Vagina (tissue), 2 donors: ENCODE measurements at regions not wholly inside any gene's neighbourhood (a gene's known extent, or its start where the extent isn't known, plus 50 kb on each side); places are given as distances from the start of the nearest gene placed in this dataset.

Experiments
- DNase-seq, 2 donors: peaks; one replicate each; pipeline ENCODE4 v3.0.0-alpha.2; 2017; ENCODE audit errors: extremely low spot score in 2 of 2
- H3K27ac ChIP-seq: fragments of 200-600 bp; sonication (generic); one replicate; pipeline ENCODE4 v1.5.1; 2019
- H3K27me3 ChIP-seq: fragments of 200-600 bp; sonication (generic); one replicate; pipeline ENCODE4 v1.5.1; 2019
- H3K36me3 ChIP-seq, 2 donors: fragments of 200-600 bp; sonication (generic); one replicate each; pipeline ENCODE4 v1.5.1; 2017 to 2019
- H3K4me1 ChIP-seq: fragments of 200-600 bp; sonication (generic); one replicate; pipeline ENCODE4 v1.5.1; 2019
- H3K4me3 ChIP-seq, 2 donors: fragments of 200-600 bp; sonication (generic); 1 replicate in 1 of 2; 2 replicates in 1 of 2; pipeline ENCODE4 v1.5.1; 2016 to 2019
- H3K9me3 ChIP-seq: fragments of 200-600 bp; sonication (generic); one replicate; pipeline ENCODE4 v1.5.1; 2019
- POLR2A ChIP-seq, 2 donors: fragments of 450-650 bp; IDR thresholded peaks; one replicate each; pipeline ENCODE4 v1.6.1; 2017; ENCODE audit warnings: antibody characterized with exemption in 2 of 2, mild to moderate bottlenecking in 2 of 2, moderate library complexity in 2 of 2
- POLR2AphosphoS5 ChIP-seq, 2 donors: sonication (generic); formaldehyde crosslinking; IDR thresholded peaks; one replicate each; pipeline ENCODE4 v1.9.0; 2017; ENCODE audit warnings: antibody characterized with exemption in 2 of 2, mild to moderate bottlenecking in 2 of 2, low read depth in 1 of 2; ENCODE audit not compliant: insufficient read depth in 1 of 2
- intact Hi-C: fragments of 100-400 bp; cut with DNase I; formaldehyde crosslinking; loops from one replicate; pipeline ENCODE4 v1.15.1; 2023
- TF ChIP-seq, protein P1 (sequence below), 3 experiments: fragments of 450-650 bp in 2 of 3; fragments of 200-600 bp in 1 of 3; sonication (generic) in 1 of 3; IDR thresholded peaks; one replicate each; pipeline ENCODE4 v1.5.1; 2017 to 2019; ENCODE audit warnings: antibody characterized with exemption in 3 of 3, mild to moderate bottlenecking in 2 of 3, moderate library complexity in 2 of 3

DNA sequence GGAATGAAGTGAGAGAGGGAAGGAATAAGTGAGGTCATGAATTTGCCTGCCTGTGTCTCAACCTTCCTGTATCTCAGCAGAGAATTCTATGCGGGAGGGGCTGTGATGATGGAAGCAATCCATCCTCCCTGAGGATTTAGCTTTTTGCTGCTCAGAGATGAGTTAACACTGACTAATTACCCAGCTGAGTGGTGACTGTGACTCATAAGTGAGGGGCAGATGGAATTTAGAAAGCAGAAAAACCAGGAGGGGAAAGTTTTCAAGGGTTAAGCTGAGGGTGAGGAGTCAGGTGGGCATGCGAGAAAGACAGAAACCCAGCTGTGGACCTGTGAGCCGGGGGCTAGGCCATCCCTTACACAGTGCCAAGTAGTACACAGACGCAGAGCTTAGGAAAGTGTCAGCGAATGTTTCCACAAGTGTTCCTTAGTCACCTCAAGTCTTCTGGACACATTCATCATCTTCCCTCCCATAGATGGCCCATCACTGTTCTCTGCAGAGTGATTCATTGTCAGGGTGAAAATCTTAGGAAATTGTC, 277.9 kb downstream of the IPO8 start:
- DNase-seq: no peak
- H3K9me3 ChIP-seq: no peaks in the 10 kb centered on the region
- no peaks in the 10 kb centered on the region for H3K36me3 ChIP-seq
- H3K4me3 ChIP-seq: no peak overlapping the region
- H3K27me3 ChIP-seq: no peaks in the 10 kb centered on the region
- no peaks in the 10 kb centered on the region for H3K4me1 ChIP-seq
- H3K27ac ChIP-seq: no peak overlapping the region
- intact Hi-C loops: no loop called here
- TF ChIP-seq, protein P1, sequence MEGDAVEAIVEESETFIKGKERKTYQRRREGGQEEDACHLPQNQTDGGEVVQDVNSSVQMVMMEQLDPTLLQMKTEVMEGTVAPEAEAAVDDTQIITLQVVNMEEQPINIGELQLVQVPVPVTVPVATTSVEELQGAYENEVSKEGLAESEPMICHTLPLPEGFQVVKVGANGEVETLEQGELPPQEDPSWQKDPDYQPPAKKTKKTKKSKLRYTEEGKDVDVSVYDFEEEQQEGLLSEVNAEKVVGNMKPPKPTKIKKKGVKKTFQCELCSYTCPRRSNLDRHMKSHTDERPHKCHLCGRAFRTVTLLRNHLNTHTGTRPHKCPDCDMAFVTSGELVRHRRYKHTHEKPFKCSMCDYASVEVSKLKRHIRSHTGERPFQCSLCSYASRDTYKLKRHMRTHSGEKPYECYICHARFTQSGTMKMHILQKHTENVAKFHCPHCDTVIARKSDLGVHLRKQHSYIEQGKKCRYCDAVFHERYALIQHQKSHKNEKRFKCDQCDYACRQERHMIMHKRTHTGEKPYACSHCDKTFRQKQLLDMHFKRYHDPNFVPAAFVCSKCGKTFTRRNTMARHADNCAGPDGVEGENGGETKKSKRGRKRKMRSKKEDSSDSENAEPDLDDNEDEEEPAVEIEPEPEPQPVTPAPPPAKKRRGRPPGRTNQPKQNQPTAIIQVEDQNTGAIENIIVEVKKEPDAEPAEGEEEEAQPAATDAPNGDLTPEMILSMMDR (IDR thresholded peaks at IDR 0.05): no peak
- TF ChIP-seq POLR2A (IDR thresholded peaks at IDR 0.05): no peak
- TF ChIP-seq POLR2AphosphoS5 (IDR thresholded peaks at IDR 0.05; ENCODE audit: insufficient read depth in 1 of 2, low read depth in 1 of 2): no peak

DNA sequence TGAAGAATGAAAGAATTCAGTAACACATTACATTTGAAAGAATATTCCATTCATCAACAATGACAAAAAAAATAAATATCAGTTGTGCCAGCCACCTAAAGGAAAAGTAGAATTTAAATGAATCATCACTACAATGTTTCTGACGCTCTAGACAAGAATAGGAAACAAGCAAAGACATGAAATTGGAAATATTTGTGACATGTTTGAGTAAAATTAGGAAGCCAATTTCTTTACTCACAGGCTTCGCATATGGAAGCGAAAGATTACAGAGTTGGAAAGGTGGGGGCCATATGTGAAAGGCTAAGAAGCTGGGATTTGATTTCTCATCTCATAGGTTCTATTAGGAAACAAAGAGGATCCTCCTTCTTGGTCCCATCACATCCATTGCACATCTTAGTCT, 279.0 kb downstream of the IPO8 start:
- Histone ChIP-seq H3K4me1 (no peaks in the 10 kb centered on the region), H3K27me3 (no peaks in the 10 kb centered on the region), H3K4me3 (no peak overlapping the region), H3K36me3 (no peaks in the 10 kb centered on the region), H3K9me3 (no peaks in the 10 kb centered on the region), H3K27ac (no peak overlapping the region)
- TF ChIP-seq, protein P1 (IDR thresholded peaks at IDR 0.05): no peak
- no peak for TF ChIP-seq POLR2A (IDR thresholded peaks at IDR 0.05)
- no peak for TF ChIP-seq POLR2AphosphoS5 (IDR thresholded peaks at IDR 0.05; ENCODE audit: insufficient read depth in 1 of 2, low read depth in 1 of 2)
- intact Hi-C loops: no loop called here
- no peak for DNase-seq

DNA sequence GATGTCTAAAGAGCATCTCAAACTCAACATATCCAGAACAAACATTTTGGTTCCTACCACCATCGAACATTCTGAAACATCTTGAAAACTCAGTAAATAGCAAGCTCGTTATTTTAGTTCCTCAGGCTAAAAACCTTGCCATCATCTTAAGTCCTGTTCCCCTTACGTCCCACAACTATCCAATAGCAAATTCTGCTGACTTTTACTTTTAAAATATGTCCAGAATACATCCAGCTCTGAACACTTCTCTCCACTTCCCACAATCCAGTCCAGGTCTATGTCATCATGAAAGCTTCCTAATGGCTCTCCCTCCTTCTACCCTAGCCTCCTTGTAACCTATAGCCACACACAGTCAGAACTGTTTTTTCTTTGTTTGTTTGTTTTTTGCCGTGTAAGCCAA, 279.9 kb downstream of the IPO8 start:
- no peaks in the 10 kb centered on the region for H3K27me3 ChIP-seq
- no peak for TF ChIP-seq POLR2A (IDR thresholded peaks at IDR 0.05)
- TF ChIP-seq POLR2AphosphoS5 (IDR thresholded peaks at IDR 0.05; ENCODE audit: insufficient read depth in 1 of 2, low read depth in 1 of 2): no peak
- TF ChIP-seq, protein P1 (IDR thresholded peaks at IDR 0.05): no peak
- intact Hi-C loops: no loop called here
- H3K4me3 ChIP-seq: no peak overlapping the region
- no peaks in the 10 kb centered on the region for H3K9me3 ChIP-seq
- no peaks in the 10 kb centered on the region for H3K36me3 ChIP-seq
- H3K4me1 ChIP-seq: no peaks in the 10 kb centered on the region
- no peak for DNase-seq
- H3K27ac ChIP-seq: no peak overlapping the region

DNA sequence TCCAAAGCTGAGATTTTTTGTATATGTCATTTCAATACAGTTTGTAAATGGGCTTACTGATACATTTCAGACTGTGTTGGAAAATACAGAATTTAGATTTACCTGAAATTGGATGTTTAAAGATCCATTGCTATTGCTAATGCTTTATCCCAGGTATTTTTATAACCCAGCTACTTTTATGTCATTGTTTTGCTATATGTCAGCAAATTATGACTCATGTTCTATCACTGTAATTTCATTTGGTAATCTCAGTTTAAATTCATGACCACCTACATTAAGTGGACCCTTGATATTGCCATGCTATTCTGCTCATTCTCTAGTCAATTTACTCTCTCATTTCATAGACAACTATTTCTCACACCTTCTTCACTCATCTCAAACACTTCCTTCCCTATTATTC, 281.2 kb downstream of the IPO8 start:
- no peak for DNase-seq
- Histone ChIP-seq H3K4me1 (no peaks in the 10 kb centered on the region), H3K36me3 (no peaks in the 10 kb centered on the region), H3K4me3 (no peak overlapping the region), H3K27ac (no peak overlapping the region), H3K9me3 (no peaks in the 10 kb centered on the region), H3K27me3 (no peaks in the 10 kb centered on the region)
- TF ChIP-seq POLR2A (IDR thresholded peaks at IDR 0.05) (no peak), POLR2AphosphoS5 (IDR thresholded peaks at IDR 0.05; ENCODE audit: insufficient read depth in 1 of 2, low read depth in 1 of 2) (no peak)
- TF ChIP-seq, protein P1 (IDR thresholded peaks at IDR 0.05): no peak
- intact Hi-C loops: no loop called here

DNA sequence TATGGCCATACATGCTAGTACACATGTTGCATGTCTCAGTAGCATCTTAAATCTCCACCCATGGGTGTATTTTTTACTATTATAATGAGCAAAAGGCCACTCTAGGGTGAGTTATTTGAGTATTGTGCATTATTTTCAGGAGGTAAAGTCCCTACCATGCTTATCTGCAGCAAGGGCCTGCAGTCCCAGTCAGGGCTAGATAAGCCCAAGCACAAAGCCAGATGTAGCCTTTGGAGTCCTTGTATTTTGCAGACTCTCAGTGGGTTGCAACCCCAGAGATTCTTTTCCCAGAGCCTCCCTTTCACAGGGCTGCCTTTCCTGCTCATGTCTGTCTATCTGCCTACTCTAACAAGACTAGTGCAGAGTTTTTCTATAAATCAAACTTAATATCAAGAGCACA, 295.3 kb downstream of the IPO8 start:
- H3K4me3 ChIP-seq: no peak overlapping the region
- H3K9me3 ChIP-seq: no peaks in the 10 kb centered on the region
- no peak for DNase-seq
- TF ChIP-seq, protein P1 (IDR thresholded peaks at IDR 0.05): no peak
- TF ChIP-seq POLR2A (IDR thresholded peaks at IDR 0.05) (no peak), POLR2AphosphoS5 (IDR thresholded peaks at IDR 0.05; ENCODE audit: insufficient read depth in 1 of 2, low read depth in 1 of 2) (no peak)
- H3K27ac ChIP-seq: no peak overlapping the region
- no peaks in the 10 kb centered on the region for H3K27me3 ChIP-seq
- no peaks in the 10 kb centered on the region for H3K4me1 ChIP-seq
- intact Hi-C loops: no loop called here
- no peaks in the 10 kb centered on the region for H3K36me3 ChIP-seq
